HG03439 (cell line): ENCODE measurements at regions not wholly inside any gene's neighbourhood (a gene's known extent, or its start where the extent isn't known, plus 50 kb on each side); places are given as distances from the start of the nearest gene placed in this dataset.
"Not testable (repeated sequence)": the region's sequence is repeated elsewhere in the genome, so short reads cannot be mapped to it uniquely, and the experiment has no call there.

Experiments used
- ATAC-seq: cut with Tn5 transposase; IDR thresholded peaks from one replicate; pipeline ENCODE4 v1.9.1; 2021; ENCODE audit warnings: mild to moderate bottlenecking, moderate library complexity; ENCODE audit not compliant: unreplicated experiment

DNA sequence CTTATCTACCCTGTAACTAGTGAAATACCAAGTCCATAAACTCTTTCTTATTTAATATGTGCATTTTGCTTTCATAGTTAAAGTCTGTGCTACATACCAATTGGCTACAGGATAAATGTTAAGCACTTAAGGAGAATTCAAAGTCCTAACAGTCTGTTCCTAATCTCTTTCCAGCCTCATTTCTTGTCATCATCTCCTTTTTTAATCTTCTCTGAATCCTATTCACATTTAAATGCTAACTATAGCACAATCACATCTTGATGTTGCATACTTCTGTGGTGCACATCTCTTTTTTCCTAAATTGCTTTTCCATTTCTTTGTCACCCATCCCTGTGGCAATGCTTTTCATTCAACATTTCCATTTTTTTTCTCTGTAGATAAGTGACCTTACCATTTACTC lies 996.1 kb upstream of the TYRP1 start:
- no peak for ATAC-seq

DNA sequence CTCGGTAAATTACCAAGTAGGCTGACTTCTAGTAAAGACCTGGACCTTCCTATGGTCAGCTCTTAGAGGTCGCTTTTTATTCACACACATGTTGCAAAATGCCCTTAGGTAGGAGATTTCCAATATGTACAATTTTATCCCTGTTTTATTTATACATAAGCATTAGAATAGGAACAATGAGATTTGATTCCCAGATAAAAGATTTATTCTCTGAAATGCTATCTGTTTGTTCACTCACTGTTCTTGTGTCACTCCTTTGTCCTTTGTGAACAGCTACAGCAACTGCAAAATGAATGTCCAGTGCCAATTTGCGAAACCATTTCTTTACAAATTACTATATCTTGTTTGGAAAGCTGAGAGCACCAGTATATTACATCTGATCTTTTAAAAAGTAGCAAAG lies 991.5 kb upstream of the TYRP1 start:
- ATAC-seq: no peak

DNA sequence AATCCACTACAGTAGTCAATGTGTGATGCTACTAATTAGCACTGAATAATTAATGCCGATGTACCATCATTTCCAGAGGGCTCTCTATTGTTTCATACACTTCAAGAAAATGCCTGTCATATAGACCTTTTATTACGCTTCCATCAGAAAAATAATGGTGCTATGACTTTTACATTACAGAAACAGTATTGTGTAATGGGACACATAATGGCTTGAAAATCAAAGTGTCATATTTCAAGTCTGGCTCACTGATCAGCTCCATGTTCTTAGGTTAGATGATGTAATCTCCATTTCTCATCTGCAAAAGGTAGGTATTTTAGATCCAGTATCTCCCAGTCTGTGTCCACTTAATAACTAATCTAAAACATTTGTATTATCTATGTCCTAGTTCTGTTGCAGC lies 990.6 kb upstream of the TYRP1 start:
- ATAC-seq: no peak

DNA sequence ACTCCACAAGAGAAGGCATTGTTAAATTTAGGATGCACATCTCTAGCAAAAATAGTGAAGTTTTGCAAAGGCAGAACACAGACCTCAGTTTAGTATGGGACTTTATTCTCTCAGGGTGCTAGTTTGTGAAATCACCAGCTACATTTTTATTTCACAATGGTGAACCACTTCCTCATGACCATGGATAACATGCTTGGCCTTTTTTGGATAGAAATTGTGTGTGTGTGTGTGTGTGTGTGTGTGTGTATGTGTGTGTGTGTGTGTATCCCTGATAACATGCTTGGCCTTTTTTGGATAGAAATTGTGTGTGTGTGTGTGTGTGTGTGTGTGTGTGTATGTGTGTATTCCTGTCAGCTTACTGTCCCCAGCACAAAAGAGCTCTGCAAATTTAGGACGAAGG lies 989.0 kb upstream of the TYRP1 start:
- not testable (repeated sequence) for ATAC-seq

DNA sequence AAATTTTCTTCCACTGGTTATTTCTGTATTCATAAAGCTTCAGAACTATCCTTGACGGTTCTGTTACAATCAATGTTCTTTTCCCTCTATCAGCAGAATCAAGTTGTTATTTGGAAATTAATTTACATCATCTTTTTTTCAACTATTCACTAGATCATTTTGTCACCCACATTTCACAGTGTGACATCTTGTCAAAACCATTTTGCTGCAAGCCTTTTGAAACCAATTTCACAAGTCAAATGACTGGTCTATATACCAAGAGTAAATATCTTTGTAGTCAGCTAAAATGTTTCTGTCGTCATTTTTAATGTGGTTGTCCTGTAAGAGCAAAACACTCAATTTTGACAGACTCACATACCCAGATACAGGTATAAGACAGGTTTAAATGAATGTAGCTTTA lies 984.3 kb upstream of the TYRP1 start:
- no peak for ATAC-seq

DNA sequence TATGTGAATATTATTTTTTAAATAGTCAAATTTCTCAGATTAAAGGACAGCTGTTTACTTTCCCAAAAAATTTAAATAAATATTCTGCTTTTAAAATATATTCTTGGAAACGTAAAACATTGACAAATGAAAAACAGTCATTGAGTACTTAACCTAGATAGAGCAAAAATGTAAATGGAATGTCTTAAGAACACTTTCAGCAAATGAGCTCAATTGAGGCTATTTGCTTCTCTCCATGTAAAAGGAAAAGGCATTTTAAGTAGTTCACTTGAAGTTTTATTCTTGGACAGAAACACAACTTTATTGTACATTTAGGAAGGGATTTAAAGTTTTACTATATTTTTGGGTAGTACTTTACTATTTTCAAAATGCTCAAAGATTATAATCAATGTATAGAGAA lies 983.6 kb upstream of the TYRP1 start:
- no peak for ATAC-seq

DNA sequence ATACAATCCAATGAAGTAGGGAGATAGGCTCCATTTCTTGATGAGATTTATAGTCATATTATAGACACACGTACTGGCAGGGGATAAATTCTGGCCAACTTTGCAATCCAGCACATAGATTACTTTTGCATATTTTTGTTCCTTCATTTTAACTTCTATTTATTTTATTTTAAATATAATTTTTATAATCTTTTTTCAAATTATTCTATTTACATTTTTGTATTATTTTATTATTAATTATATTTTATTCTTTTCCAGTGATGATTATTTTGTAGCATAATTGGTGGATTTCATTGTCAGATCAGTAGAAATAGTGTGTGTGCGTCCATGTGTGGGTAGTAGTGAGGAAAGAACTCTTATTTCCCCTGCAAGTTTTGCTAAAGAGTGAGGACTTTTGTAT lies 980.1 kb upstream of the TYRP1 start:
- no peak for ATAC-seq

DNA sequence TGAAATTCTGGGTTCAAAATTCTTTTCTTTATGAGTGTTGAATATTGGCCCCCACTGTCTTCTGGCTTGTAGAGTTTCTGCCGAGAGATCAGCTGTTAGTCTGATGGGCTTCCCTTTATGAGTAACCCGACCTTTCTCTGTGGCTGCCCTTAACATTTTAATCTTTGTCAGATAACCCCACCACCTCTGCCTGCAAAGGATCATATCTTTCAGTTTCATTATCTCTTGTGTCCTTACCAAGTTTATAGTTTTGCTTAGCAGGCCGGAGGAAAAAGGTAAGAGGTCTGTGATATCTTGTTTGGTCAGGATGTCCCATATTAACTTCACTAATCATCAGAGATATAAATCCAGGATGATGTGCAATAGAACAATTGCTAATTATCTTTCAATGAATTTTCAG lies 970.2 kb upstream of the TYRP1 start:
- ATAC-seq: no peak

DNA sequence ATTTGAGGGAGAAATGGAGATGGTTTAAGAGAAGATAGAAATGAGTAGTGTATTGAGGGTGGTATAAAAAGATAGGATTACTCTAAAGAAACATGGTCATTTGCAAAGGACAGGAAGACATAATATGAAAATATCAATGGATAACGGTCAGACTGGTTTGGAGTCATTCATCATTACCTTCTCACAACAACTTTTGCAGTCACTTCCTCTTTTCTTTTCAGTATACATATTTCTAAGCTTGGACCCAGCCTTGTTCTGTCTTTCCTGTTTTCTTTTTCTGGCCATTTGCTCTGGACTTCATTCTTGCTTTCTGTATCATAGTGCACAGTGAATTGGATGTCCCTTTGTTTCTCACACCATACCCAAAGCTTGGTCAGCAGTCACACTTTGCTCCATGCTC lies 966.5 kb upstream of the TYRP1 start:
- ATAC-seq: no peak

DNA sequence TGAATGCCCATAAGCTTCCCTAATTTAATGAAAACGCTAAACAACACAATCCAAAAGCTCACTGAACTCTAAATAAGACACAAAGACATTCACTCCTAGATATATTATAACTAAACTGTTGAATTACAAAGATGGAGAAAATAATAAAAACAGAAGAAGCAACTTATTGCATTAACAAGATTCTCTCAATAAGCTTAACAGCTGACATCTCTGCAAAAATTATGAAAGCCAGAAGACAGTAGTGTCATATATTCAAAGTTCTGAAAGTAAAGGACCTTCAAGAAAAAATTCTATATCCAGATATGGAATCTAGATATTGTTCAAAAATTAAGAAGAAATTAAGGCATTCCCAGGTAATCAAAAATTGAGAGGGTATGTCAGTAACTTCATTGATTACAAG lies 957.8 kb upstream of the TYRP1 start:
- ATAC-seq: no peak

DNA sequence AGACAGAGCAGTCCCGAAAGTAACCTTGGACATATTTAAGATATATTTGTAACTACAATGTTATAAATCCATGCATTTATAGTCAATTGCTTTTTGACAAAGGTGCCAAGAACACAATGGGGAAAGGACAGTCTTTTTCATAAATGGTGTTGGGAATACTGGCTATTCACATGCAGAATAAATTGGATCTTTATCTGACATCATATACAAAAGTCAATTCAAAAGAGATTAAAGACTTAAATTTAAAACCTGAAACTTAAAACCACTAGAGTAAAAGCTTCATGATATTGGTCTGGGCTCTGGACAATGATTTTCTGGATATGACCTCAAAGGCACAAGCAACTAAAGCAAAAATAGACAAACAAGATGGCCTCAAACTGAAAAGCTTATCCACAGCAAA lies 950.7 kb upstream of the TYRP1 start:
- no peak for ATAC-seq

DNA sequence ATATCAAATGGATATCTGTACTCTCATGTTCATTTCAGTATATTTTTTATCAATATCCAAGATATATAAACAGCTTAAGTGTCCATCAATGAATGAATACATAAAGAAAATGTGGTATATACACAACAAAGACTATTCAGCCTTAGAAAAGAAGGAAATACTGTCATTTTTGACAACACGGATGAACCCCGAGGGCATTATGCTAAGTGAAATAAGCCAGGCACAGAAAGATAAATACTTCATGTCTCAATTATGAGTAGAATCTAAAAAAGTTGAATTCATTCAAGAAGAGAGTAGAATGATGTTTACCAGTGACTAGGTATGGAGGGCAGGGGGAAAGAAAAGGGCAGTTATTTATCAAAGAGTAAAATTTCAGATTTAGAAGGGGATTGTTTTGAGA lies 949.8 kb upstream of the TYRP1 start:
- ATAC-seq: no peak

DNA sequence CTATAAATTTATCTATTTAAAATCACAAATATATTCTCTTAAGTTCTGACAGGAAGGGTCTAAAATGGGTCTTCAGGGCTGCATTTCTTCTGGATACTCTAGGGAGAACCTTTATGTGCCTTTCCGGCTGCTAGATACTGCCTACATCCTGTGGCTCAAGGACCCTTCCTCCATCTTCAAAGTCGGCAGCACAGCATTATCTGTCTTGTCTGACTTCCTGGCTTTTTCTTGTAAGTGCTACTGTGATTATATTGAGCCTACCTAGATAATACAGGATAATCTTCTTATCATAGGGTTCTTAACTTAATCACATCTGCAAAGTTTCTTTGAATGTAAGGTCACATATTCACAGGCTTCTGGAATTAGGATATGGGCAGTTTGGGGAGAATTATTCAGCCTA lies 943.8 kb upstream of the TYRP1 start:
- no peak for ATAC-seq

DNA sequence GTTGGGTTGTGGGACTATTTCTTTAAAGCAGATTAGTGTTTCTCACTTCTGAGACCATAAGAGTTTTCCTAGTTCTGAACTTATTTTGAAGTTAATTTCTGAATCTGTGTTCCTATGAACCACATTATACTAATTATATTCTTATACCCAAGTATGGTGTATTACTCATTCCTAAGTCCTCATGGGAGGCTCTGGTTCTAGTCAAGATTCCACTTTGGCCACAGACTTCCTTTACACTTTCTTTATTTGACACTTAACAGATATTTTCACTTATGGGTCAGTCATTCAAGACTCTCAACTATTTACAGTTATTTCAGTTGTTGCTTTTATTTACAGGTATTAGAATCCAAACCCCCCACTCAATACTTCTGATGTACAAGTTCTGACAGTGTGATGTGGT lies 937.2 kb upstream of the TYRP1 start:
- ATAC-seq: no peak

DNA sequence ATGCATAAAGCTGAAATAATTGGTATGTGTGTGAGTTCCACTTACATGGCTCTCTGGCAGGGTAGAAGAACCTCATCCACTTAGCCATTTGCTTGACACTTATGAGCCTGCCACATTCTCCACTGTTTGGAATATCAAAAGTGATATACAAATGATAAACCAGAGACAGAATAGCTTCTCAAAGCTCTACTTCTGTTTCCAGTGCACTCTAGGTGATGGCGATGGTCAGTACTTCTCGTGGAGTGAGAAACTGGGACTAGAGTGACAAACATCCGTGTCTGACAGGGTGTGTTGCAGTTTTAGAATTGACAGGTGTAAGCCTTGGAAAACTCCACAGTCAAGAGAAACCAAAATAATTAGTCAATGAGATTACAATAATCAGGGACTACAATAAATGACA lies 935.8 kb upstream of the TYRP1 start:
- ATAC-seq: no peak

DNA sequence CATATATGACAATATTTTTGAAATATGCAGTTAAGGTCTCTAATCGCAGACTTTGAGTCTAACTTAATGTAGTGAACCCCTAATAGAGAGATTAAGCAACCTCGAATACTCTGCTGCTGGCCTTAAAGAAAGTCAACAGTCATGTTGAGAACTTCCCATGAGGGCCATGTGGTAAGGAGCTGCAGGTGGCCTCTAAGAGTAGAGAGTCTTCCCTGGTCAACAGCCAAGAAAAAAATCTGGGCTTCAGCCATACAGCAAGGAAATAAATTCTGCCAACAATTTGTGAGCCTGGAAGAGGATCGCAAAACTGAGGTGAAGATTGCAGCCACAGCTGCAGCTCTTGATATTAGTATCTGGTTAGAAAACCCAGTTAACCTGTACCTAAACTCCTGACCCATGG lies 935.2 kb upstream of the TYRP1 start:
- no peak for ATAC-seq

DNA sequence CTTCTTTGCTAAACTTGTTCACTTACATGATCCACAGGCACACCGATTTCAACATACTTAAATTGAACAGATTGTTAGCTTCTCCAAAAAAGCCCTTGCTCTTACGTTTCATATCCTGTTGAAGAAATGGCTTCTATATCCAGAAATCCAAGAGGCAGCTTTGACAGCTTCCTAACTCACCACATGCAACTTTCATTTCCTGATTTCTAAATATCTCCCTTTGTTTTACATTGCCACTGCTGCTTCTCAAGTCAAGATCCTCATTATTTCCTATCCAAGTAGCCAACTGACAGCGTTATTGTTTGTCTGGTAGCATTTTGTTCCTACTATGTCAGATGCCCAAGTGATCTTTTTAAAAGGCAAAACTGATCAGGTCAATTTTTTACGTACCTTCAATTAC lies 913.2 kb upstream of the TYRP1 start:
- no peak for ATAC-seq

DNA sequence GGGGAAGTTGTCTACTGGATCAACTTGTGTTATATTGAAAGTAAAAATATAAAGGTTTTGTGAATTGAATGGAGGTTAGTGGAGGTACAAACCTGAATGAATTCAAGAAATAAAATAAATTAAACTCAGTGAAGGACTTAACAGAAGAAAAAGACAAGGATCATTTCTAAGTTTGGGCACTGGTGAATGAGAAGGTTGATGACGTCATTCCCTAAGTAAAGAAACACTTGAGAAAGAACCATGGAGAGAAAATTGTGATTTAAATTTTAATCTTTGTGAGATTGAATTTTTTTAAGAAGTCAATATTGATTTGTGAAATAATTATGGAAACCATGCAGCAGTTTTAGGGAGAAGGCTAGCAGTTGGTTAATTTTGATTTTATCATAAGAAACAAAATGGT lies 900.3 kb upstream of the TYRP1 start:
- ATAC-seq: no peak

DNA sequence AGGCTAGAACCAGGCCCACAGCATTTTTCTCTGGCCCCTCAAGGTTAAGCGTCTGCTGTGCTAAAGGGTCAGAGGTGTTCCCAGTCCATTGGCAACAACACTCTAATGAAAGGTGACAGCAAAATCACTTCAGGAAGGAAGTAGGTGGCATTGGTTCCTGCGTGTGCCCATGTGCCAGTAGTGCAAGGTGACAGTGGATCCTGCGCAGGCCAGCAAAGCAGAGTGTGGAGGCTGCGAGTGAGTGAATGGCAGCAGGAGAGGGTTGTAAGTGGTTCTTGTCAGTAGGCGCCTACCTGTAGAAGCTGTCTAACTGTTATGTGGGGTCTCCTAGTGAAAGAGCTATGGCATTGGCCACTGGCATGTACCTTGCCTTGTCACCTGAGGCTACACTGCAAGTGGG lies 898.2 kb upstream of the TYRP1 start:
- no peak for ATAC-seq

DNA sequence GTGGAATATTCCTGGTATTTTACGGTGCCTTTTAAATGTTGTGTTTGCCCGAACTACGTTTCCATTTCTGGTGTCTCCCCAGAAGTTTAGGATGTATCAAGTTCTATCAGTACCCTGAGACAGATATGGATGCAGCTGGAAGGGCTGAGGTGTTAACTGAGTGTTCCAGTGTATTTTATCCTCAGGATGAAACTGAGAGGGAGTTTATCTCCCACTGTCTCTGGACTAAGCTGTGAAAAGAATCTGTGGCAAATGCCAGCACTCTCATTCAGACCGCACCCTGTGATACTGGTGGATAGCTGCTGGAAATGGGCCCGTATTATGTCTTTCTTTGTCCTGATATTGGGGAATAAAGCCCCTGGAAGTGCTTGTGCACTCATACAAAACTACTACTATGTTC lies 887.2 kb upstream of the TYRP1 start:
- ATAC-seq: no peak

DNA sequence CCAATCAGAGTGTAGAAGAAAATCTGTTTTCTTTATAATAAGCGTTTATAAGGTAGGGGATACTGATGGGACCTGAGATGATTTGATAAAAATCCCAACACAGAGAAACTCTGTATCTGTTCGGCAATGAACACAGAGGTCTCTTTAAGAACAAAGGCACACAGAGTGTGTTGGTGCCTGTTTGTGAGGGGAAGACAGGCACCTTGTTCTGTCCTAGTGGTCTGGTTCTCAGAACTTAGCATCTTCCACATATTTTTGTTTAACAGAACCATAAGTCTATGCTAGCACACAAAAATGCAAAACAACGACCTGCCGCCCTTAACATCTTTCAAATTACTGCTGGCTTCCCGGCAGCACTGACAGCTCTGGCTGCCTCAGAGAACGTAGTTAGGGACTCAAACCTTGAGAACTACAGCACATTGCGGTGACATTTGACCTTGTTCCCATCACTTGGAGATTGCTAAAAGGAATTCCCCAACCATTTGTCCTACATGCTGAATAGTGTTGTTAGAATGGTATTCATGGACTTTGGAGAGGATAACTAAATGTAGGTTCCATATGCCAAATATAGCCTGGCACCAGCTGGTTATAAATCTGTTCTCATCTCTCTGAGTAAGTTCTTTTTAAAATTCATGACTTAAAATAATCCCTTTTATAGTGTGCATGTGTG lies 871.7 kb upstream of the TYRP1 start:
- ATAC-seq: no peak

DNA sequence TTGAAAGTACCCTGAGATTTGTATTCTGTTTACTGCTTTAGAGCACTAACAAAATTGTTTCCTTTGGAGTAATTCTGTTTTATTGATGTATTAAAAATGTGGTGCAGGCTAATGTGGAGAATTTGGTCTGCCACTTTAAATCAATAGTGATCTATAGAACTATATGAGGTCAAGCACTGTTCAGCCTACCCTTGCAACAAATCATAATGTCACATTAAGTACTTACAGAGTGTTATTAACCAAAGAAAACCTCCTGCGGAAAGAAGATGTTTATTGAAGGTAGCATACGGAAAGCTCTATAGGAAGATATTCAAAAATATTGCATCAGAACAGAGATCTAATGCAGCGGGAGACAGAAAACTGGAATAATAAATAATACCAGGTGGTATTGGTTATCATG lies 865.0 kb upstream of the TYRP1 start:
- no peak for ATAC-seq

DNA sequence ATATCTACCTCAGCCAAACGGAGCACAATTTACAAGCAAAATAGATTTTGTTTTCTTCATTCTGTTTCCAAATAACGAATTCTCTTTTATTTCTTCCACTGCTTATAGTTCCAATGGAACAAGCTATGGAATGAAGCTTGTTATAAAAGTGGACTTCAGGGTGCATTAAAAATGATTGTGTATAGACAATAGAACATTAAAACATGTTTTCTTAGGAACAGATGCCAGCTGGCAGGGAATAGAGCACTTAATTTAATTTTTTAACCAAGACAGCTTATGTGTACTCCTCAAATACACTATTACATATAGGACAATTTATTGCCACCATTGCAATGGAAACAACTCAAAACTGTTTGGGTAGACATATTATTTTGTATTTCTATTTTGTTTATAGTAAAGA lies 860.1 kb upstream of the TYRP1 start:
- no peak for ATAC-seq

DNA sequence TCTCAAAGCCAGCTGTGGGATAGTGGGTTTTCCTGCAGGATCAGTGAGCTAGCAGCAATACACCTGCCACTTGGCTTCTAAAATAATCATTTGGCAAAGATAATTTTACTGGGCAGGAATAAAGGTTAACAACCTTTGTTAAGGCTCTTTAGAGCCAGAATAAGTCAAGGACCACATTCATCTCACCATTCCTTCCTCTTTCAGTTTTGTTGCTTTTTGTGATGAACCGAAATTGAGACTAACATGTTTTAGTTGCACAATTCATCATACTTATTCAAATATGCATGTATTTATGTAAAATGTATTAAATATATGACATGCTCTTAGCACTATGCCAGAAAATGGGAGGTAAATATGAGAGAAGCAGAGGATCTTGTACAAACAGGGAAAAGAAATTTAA lies 824.4 kb upstream of the TYRP1 start:
- no peak for ATAC-seq
